Loucy (cell line): ENCODE measurements at regions not wholly inside any gene's neighbourhood (a gene's known extent, or its start where the extent isn't known, plus 50 kb on each side); places are given as distances from the start of the nearest gene placed in this dataset.

ENCODE experiments used
- H2AFZ ChIP-seq: fragments of 200-600 bp; sonication (generic); 2 replicates; pipeline ENCODE4 v1.6.0; 2016; ENCODE audit warnings: antibody characterized with exemption, mild to moderate bottlenecking, low read length, moderate library complexity
- H3F3A ChIP-seq: fragments of 200-600 bp; 2 replicates; pipeline ENCODE4 v1.6.0; 2016; ENCODE audit warnings: antibody characterized with exemption, low read depth, mild to moderate bottlenecking
- H3K27me3 ChIP-seq: fragments of 200-600 bp; sonication (generic); 2 replicates; pipeline ENCODE4 v1.6.1; 2014; ENCODE audit warnings: low read length, mild to moderate bottlenecking; ENCODE audit not compliant: insufficient read depth, poor library complexity, severe bottlenecking
- H3K36me3 ChIP-seq: fragments of 200-600 bp; sonication (generic); 2 replicates; pipeline ENCODE4 v1.6.1; 2016; ENCODE audit warnings: low read length; ENCODE audit not compliant: insufficient read depth
- H3K4me1 ChIP-seq: fragments of 200-600 bp; sonication (generic); 2 replicates; pipeline ENCODE4 v1.5.1; 2014; ENCODE audit warnings: low read length, mild to moderate bottlenecking; ENCODE audit not compliant: insufficient read depth, poor library complexity, severe bottlenecking
- H3K4me2 ChIP-seq: fragments of 200-600 bp; sonication (generic); 2 replicates; pipeline ENCODE4 v1.6.0; 2014; ENCODE audit warnings: antibody characterized with exemption, low read length, low read depth, mild to moderate bottlenecking; ENCODE audit not compliant: poor library complexity, severe bottlenecking
- H3K4me3 ChIP-seq: fragments of 200-600 bp; sonication (generic); 2 replicates; pipeline ENCODE4 v1.5.1; 2014; ENCODE audit warnings: low read length, mild to moderate bottlenecking, mixed read lengths; ENCODE audit not compliant: poor library complexity, severe bottlenecking
- H3K79me2 ChIP-seq: fragments of 200-600 bp; sonication (generic); 2 replicates; pipeline ENCODE4 v1.6.1; 2014; ENCODE audit warnings: low read length; ENCODE audit not compliant: insufficient read depth
- H3K9ac ChIP-seq: fragments of 200-600 bp; sonication (generic); 2 replicates; pipeline ENCODE4 v1.6.0; 2014; ENCODE audit warnings: mild to moderate bottlenecking, low read depth, low read length, moderate library complexity; ENCODE audit not compliant: poor library complexity, severe bottlenecking
- H3K9me2 ChIP-seq: fragments of 200-600 bp; sonication (generic); replicated peaks from 2 replicates; pipeline ENCODE4 v1.6.1; 2016; ENCODE audit warnings: low read depth, low read length, mixed read lengths
- H3K9me3 ChIP-seq: fragments of 200-600 bp; sonication (generic); 2 replicates; pipeline ENCODE4 v1.6.1; 2014; ENCODE audit warnings: mild to moderate bottlenecking, antibody characterized with exemption, low read length, low read depth; ENCODE audit not compliant: insufficient read depth
- H4K20me1 ChIP-seq: fragments of 200-600 bp; sonication (generic); 2 replicates; pipeline ENCODE4 v1.6.0; 2014; ENCODE audit warnings: antibody characterized with exemption, low read length, mild to moderate bottlenecking; ENCODE audit not compliant: insufficient read depth, poor library complexity, severe bottlenecking
- CTCF ChIP-seq: fragments of 200-600 bp; sonication (generic); conservative IDR thresholded peaks from 2 replicates; pipeline ENCODE4 v1.5.1; 2014; ENCODE audit warnings: mild to moderate bottlenecking, antibody characterized with exemption, low read length
- EZH2phosphoT487 ChIP-seq: fragments of 200-600 bp; IDR thresholded peaks from 2 replicates; pipeline ENCODE4 v1.6.1; 2018; ENCODE audit warnings: antibody characterized with exemption, mild to moderate bottlenecking, moderate library complexity, borderline replicate concordance

DNA sequence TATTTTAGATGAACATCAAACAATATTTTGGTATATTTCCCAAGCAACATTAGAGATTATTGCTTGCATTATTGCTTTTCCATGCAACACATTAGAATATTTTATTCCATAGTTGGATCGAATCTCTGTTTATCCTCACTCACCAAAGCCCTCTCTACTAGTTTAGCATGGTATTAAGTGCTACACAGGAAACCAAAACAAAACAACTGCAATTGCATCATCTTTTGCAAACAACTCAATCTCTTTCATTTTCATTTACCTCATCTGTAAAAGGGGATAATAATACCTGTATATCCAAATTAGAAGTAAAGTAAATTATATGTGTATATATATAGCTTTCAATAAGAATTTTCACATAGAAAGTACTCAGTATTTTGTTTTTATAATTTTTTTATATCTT, 147.8 kb upstream of the PCDH9 start:
- Histone ChIP-seq H3K9me2 (no peaks in the 10 kb centered on the region), H2AFZ (no peak overlapping the region), H4K20me1 (no peaks in the 10 kb centered on the region), H3K4me1 (no peaks in the 10 kb centered on the region), H3K9ac (no peak overlapping the region), H3F3A (no peaks in the 10 kb centered on the region), H3K36me3 (no peaks in the 10 kb centered on the region), H3K4me2 (no peak overlapping the region), H3K79me2 (no peaks in the 10 kb centered on the region), H3K27me3 (no peaks in the 10 kb centered on the region), H3K9me3 (no peaks in the 10 kb centered on the region), H3K4me3 (no peak overlapping the region)
- TF ChIP-seq EZH2phosphoT487 (no peak), CTCF (no peak)

- H3K9me2 ChIP-seq, result no peaks in the 10 kb centered on the region
- H3K36me3 ChIP-seq, result no peaks in the 10 kb centered on the region
- H3K4me1 ChIP-seq, result no peaks in the 10 kb centered on the region
- no peak overlapping the region for H2AFZ ChIP-seq
- H3K4me2 ChIP-seq, result no peak overlapping the region
- H3K79me2 ChIP-seq, result no peaks in the 10 kb centered on the region
- no peaks in the 10 kb centered on the region for H3K27me3 ChIP-seq
- no peaks in the 10 kb centered on the region for H3F3A ChIP-seq
- no peak overlapping the region for H3K9ac ChIP-seq
- no peak overlapping the region for H3K4me3 ChIP-seq
- no peaks in the 10 kb centered on the region for H3K9me3 ChIP-seq
- TF ChIP-seq EZH2phosphoT487 (no peak), CTCF (no peak)
- no peaks in the 10 kb centered on the region for H4K20me1 ChIP-seq
These were observed 144.3 kb upstream of the PCDH9 start for GRCh38 chr13:67374391-67374790.

DNA sequence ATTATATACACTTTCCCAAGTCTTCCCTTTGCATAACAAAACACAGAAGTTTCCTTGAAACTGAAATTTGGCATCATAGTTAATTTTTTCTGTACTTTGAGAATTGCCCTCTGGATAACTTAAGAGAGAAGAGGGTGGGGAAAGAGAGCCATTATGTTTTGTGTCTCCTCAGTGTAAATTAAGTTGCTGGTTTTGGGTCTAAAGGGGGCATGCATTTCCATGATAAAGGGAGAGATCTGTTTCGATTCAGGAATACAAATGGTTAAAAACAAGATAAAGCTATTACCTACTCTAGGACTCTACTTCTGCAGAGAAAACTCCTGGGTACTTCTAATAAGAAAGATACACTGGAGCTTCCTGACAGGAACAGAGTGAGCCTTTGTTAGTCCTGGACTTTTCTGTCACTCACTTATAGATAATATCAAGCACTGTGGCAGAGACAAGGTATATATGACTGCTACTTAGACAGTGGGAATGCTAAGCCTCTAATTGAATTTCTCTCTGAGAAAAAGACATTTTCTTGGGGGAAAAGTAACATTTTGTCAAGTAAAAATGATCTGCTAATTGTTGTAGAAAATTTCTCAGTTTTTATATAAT, 142.8 kb upstream of the PCDH9 start:
- no peak overlapping the region for H3K4me3 ChIP-seq
- TF ChIP-seq CTCF (no peak), EZH2phosphoT487 (no peak)

More for the DNA sequence above, 142.8 kb upstream of the PCDH9 start:
- H3K9me2 ChIP-seq, result no peaks in the 10 kb centered on the region
- H3K36me3 ChIP-seq, result no peaks in the 10 kb centered on the region
- H3K9ac ChIP-seq, result no peak overlapping the region
- H3K4me2 ChIP-seq, result no peak overlapping the region
- no peak overlapping the region for H2AFZ ChIP-seq
- no peaks in the 10 kb centered on the region for H3F3A ChIP-seq
- no peaks in the 10 kb centered on the region for H3K79me2 ChIP-seq
- H3K4me1 ChIP-seq, result no peaks in the 10 kb centered on the region
- no peaks in the 10 kb centered on the region for H3K27me3 ChIP-seq
- no peaks in the 10 kb centered on the region for H3K9me3 ChIP-seq
- H4K20me1 ChIP-seq, result no peaks in the 10 kb centered on the region
